ENCODE measurements at regions not wholly inside any gene's neighbourhood (a gene's known extent, or its start where the extent isn't known, plus 50 kb on each side); places are given as distances from the start of the nearest gene placed in this dataset.
"Not testable (repeated sequence)": the region's sequence is repeated elsewhere in the genome, so short reads cannot be mapped to it uniquely, and the experiment has no call there.

DNA sequence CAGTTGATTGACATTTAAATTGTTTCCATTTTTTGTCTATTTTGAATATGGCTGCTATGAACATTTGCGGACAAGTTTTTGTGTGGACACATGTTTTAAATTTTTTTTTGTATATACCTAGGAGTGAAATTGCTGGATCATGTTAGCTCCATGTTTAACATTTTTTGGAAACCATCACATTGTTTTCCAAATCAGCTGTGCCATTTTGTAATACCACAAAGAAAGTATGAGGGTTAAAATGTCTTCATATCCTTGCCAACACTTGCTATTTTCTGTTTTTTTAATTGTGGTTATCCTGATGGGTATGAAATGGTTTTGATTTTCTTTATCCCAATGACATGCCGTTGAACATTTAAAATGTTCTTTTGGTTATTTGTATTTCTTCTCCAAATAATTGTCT lies 52.1 kb downstream of the CARTPT start:
- no peak for DNase-seq

DNA sequence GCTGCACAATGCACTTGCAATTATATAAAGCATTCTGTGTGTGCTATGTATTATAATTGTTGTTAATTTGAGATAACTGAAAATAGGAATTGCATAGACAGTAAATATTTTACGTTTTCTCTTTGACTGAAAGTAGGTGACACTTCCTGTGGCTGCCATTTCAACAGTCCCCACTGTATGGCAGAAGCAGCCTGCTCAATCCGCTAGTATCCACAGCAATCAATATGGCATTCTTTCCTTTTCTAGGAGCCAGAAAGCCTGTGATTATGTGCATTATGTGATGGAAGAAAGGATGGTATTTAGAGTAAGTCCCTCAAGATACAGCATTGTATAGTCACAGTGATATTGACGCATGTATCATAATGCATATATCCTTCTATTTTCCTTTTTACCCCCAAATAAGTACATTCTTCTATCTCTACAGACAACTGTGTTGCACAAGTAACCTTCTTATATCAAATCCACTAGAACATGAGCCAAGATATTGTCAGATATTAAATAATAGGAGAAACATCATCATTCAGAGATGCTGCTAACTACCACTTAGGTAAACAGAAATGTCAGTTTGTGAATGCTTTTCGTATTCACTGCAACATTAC lies 59.7 kb downstream of the CARTPT start:
- no peak for DNase-seq

GRCh38 chr5:71780597-71780996 lies 61.5 kb downstream of the CARTPT start:
- DNase-seq, result no peak

- DNase-seq, result no peak
Measured at GRCh38 chr5:71782393-71782770, 63.3 kb downstream of the CARTPT start.

GRCh38 chr5:71782771-71783770 lies 64.0 kb downstream of the CARTPT start:
- DNase-seq, result no peak

DNA sequence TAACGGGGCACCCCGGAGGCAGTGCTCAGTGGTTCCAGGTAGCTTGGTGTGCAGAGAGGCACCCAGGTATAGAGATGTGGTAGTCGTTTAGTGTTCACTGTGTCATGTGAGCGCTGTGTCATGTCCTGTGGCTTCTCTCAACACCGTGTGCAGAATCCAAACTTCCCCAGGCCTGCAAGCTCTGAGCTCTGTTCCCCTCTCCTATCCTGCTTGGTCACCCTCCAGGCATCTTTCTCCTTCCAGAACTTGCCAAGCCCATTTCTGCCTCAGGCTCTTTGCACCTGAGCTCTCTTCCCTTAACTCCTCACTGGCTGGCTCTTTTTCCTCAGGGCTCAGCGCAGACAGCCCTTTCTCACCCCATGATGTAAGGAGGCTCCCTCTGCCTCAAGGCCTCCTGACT lies 64.8 kb downstream of the CARTPT start:
- DNase-seq, result no peak

- DNase-seq, result no peak
Measured at GRCh38 chr5:71786337-71787055, 67.4 kb downstream of the CARTPT start.

DNA sequence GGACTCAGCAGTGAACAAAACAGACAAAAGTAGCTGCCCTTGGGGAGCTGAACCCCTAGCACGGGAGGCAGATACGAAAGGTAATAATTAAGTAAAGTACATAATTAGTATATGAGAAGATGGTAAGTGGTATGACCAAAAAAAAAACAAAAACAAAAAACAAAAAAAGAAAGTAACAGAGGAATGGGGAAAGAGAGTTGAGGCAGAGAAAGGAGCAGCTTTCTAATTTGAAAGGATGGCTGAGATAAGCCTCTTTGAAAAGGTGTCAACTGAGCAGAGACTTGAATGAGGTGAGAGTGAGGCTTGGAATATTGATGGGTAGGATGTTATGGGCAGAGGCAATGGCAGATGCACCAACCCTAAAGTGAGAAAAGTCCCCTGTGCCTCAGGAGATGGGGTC lies 69.7 kb downstream of the CARTPT start:
- no peak for DNase-seq

- DNase-seq, result no peak
Measured at GRCh38 chr5:71789746-71790145, 70.7 kb downstream of the CARTPT start.

DNA sequence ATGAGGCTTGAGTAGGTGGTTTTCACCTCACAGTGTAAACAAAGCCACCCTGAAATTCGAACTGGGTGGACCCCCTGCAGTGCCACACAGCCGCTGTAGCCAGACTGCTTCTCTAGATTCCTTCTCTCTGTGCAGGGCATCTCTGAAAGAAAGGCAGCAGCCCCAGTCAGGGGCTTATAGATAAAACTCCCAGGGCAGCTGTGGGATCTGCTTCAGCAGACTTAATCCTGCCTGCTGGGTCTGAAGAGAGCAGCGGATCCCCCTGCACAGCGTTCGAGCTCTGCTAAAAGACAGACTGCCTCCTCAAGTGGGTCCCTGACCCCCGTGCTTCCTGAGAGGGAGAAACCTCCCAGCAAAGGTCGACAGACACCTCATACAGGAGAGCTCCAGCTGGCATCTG lies 71.4 kb downstream of the CARTPT start:
- no peak for DNase-seq

DNA sequence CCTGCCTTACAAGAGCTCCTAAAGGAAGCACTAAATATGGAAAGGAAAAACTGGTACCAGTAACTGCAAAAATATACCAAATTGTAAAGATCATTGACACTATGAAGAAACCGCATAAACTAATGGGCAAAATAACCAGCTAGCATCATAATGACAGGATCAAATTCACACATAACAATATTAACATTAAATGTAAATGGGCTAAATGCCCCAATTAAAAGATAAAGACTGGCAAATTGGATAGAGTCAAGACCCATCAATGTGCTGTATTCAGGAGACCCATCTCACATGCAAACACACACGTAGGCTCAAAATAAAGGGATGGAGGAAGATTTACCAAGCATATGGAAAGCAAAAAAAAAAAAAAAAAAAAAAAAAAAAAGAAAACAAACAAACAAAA lies 73.0 kb downstream of the CARTPT start:
- DNase-seq, result not testable (repeated sequence)

GRCh38 chr5:71794061-71794695 lies 75.1 kb downstream of the CARTPT start:
- no peak for DNase-seq

- no peak for DNase-seq
Measured at GRCh38 chr5:71802673-71803072, 83.6 kb downstream of the CARTPT start.

DNA sequence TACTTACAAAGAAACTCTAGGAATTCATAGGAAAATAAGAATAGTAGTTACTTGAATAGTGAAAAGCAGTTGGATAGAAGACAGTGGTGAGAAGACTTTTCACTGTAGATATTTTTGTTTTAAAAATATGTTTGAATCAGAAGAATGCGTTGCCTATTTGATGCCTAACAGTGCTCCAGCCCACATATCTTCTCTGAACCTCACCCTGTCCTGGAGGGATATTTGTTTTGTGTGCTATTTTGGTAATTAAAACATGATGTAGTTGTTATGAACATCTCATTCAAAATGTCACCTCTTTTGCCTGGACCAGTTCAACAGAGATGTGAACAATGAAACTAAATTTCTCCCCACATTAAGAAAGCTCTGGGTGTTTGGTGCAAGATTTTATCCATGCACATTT lies 87.6 kb downstream of the CARTPT start:
- DNase-seq, result no peak

- DNase-seq, result no peak
Measured at GRCh38 chr5:71807909-71808308, 88.8 kb downstream of the CARTPT start.

DNA sequence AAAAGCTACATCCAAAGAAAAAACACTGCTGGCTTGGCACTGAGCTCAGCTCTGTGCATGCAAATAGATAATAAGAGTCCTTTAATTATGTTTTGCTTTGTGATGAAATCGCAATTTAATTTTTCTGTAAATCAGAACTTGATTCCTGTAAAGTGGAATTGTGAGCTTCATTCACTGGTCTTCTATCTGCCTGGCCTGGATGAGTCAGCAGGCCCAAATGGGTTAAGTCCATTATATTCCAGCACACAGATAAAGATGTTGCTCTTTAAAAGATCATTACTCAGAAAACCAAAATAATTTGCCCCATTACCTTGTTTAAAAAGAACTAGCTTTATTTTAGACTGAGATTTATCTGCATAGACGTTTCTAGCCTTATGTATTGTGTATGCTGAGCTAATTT lies 90.4 kb downstream of the CARTPT start:
- no peak for DNase-seq

GRCh38 chr5:71810023-71810422 lies 90.9 kb downstream of the CARTPT start:
- no peak for DNase-seq

GRCh38 chr5:71810471-71811195 lies 91.6 kb downstream of the CARTPT start:
- DNase-seq, result no peak

DNA sequence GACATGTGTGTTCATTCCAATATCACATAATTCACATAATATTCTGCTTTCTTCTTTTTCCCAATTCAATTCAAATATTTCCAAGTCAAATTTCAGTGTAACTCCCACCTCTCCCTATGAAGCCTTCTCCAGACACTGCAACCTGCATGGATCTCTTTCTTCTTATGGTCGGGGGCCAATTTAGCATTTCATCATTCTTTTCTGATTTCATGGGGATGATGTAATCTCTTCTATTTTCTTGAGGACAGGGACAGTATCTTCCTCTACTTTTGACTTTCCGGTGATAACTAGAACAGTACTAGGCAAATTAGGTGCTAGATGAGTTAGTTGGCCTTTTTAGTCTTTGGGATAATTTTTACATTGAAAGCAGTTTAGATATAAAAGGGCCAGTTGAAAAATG lies 92.7 kb downstream of the CARTPT start:
- no peak for DNase-seq

GRCh38 chr5:71816307-71816706 lies 97.2 kb downstream of the CARTPT start:
- DNase-seq, result no peak

DNA sequence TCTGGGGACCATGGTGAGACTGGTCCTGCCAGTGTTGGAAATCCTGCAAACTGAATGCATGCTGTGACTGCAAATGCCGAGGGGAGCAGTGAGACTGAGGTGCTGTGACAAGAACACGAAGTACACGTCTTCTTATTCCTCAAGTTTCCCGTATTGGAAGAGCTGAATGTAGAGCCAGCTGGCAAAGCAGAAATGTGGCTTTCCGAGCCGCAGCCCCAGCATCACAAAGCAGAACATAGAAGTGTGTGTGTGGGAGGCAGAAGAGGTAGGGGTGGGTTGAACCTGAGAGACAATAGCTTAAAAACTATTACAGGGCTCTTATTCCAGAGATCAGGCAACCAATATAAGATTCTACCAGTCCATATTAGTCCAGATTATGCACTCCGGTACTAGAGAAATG lies 98.8 kb downstream of the CARTPT start:
- DNase-seq, result no peak

DNA sequence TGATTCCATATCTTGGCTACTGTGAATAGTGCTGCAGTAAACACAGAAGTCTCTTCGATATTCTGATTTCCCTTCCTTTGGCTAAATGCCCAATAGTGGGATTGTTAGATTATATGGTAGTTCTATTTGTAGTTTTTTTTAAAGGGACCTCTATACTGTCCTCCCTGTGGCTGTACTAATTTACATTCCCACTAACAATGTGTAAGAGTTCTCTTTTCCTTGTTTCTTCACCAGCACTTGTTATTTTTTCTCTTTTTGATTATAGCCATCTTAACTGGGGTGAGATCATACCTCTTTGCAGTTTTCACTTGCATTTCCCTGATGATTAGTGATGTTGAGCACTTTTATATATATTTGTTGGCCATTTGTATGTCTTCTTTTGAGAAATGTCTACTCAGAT lies 102.0 kb downstream of the CARTPT start:
- DNase-seq, result no peak

GRCh38 chr5:71822065-71822464 lies 103.0 kb downstream of the CARTPT start:
- not testable (repeated sequence) for DNase-seq

All from activated effector memory CD4-positive, alpha-beta T cell treated with Interleukin-2 at 50 U/mL for 16 hours (primary cell).